ENCODE measurements at regions not wholly inside any gene's neighbourhood (a gene's known extent, or its start where the extent isn't known, plus 50 kb on each side); places are given as distances from the start of the nearest gene placed in this dataset.

DNA sequence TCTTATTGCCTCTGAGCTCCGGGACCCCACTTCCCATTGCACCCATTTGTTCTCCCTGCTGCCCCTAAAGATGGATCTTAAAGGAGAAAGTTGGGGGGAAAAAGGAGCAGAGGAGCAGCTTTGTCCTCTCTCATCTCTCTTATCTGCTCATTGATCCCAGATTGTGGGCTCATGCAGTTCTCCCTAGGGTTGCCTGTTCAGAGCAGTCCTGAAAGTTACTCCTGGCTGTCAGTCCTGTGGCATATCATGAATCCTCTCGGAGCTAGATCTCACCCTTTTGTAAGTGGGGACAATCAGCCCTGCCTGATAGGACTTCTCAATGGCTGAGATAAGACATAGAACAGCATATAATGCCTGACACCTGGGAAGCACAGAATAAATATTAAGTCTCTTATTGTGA is 440.3 kb downstream of the IRS2 start:
- CTCF ChIA-PET = interaction anchor here (1.1 kb wide), 1 partner anchor 71 kb away, joined by 3 read pairs; no protein-coding TSS in a partner anchor
- peak overlapping the region; percentile 36 for H2AK5ac ChIP-seq (ENCODE audit: low read depth, low read length)

More for the DNA sequence above, 440.3 kb downstream of the IRS2 start:
- Histone ChIP-seq H3K27ac (ENCODE audit: insufficient read depth, low read length) (no peak overlapping the region), H4K8ac (ENCODE audit: low read depth in 2 of 2, low read length in 2 of 2) (peak overlapping the region; percentile 7 to 22; a peak in 2 of 4 replicates), H3K27me3 (ENCODE audit: control insufficient read depth, insufficient read depth, low read length) (no peaks in the 10 kb centered on the region), H3K9me3 (ENCODE audit: control insufficient read depth, insufficient read depth, low read length) (no peaks in the 10 kb centered on the region), H3K79me1 (ENCODE audit: low read depth in 1 of 2, low read length in 2 of 2) (no peaks in the 10 kb centered on the region), H3K23ac (ENCODE audit: low read depth, low read length) (no peak overlapping the region), H3K9me1 (ENCODE audit: insufficient read depth, low read length) (peaks cover 11% of the 10 kb centered on the region), H4K91ac (ENCODE audit: insufficient read depth, low read depth, low read length) (peak overlapping the region; percentile 71), H2AFZ (replicated peaks; ENCODE audit: low read length, poor library complexity) (peak overlapping the region; percentile 48), H3K4me2 (ENCODE audit: low read depth, low read length) (no peak overlapping the region), H3K4me3 (ENCODE audit: insufficient read depth, low read depth, low read length) (no peak overlapping the region), H2BK15ac (ENCODE audit: low read depth, low read length) (peak overlapping the region; percentile 58), H2BK5ac (ENCODE audit: low read depth, low read length, poor library complexity, severe bottlenecking) (peak overlapping the region; percentile 9), H2AK9ac (replicated peaks; ENCODE audit: low read depth, low read length, poor library complexity) (no peak overlapping the region), H3K4ac (ENCODE audit: low read depth, low read length) (peak overlapping the region; percentile 92), H3K14ac (replicated peaks; ENCODE audit: low read depth, low read length) (0 out of 2 replicates have a peak overlapping the region, but pooled peaks have one; percentile 27), H2BK120ac (ENCODE audit: low read depth, low read length) (peak overlapping the region; percentile 97), H3K18ac (ENCODE audit: low read depth, low read length) (peak overlapping the region; percentile 57; the same call in 1 of the 2 replicates), H2BK20ac (ENCODE audit: low read depth, low read length) (peak overlapping the region; percentile 91), H3K4me1 (ENCODE audit: control insufficient read depth, insufficient read depth, low read length) (peaks cover 13% of the 10 kb centered on the region), H3K9ac (ENCODE audit: low read depth, low read length) (no peak overlapping the region), H3K56ac (ENCODE audit: extremely low read depth, insufficient read depth, low read length) (no peak overlapping the region), H4K5ac (ENCODE audit: low read depth, low read length) (no peak overlapping the region), H3K36me3 (ENCODE audit: control insufficient read depth, insufficient read depth, low read length) (no peaks in the 10 kb centered on the region), H4K20me1 (ENCODE audit: insufficient read depth, low read length) (no peaks in the 10 kb centered on the region)
- intact Hi-C loops (cut with micrococcal nuclease) = loop anchor here (10.0 kb wide), 1 partner anchor 769 kb away; no protein-coding TSS in a partner anchor
- POLR2A ChIA-PET (ENCODE audit: unreplicated experiment) = no interaction called here
- no peak for TF ChIP-seq CEBPB (IDR thresholded peaks at IDR 0.05; ENCODE audit: low read depth, low read length)
- TF ChIP-seq, protein P1, sequence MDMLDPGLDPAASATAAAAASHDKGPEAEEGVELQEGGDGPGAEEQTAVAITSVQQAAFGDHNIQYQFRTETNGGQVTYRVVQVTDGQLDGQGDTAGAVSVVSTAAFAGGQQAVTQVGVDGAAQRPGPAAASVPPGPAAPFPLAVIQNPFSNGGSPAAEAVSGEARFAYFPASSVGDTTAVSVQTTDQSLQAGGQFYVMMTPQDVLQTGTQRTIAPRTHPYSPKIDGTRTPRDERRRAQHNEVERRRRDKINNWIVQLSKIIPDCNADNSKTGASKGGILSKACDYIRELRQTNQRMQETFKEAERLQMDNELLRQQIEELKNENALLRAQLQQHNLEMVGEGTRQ (IDR thresholded peaks at IDR 0.05; ENCODE audit: low read depth, low read length) = no peak
- no peak for TF ChIP-seq FOS (IDR thresholded peaks at IDR 0.05; ENCODE audit: low read depth, low read length)
- TF ChIP-seq RAD21 (IDR thresholded peaks at IDR 0.05; ENCODE audit: low read length) = no peak
- TF ChIP-seq BHLHE40 (IDR thresholded peaks at IDR 0.05; ENCODE audit: low read depth, low read length) = no peak
- no peak for TF ChIP-seq CHD1 (IDR thresholded peaks at IDR 0.05; ENCODE audit: low read depth, low read length)
- no peak for TF ChIP-seq MXI1 (IDR thresholded peaks at IDR 0.05; ENCODE audit: borderline replicate concordance, low read depth, low read length)
- no peak for TF ChIP-seq POLR2A (IDR thresholded peaks at IDR 0.05; ENCODE audit: low read depth, low read length)
- TF ChIP-seq, protein P2, sequence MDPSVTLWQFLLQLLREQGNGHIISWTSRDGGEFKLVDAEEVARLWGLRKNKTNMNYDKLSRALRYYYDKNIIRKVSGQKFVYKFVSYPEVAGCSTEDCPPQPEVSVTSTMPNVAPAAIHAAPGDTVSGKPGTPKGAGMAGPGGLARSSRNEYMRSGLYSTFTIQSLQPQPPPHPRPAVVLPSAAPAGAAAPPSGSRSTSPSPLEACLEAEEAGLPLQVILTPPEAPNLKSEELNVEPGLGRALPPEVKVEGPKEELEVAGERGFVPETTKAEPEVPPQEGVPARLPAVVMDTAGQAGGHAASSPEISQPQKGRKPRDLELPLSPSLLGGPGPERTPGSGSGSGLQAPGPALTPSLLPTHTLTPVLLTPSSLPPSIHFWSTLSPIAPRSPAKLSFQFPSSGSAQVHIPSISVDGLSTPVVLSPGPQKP (IDR thresholded peaks at IDR 0.05; ENCODE audit: borderline replicate concordance, low read depth, low read length) = no peak
- in situ Hi-C loops (cut with MboI; ENCODE audit: low sequenced_read_pairs) = no loop called here
- DNase-seq = no peak
- BruUV-seq (replicated peaks) = no TSS peak
- dilution Hi-C loops (cut with HindIII; ENCODE audit: low sequenced_read_pairs, unreplicated experiment) = no loop called here
- ATAC-seq (ENCODE audit: low read depth) = no peak
- WGBS, 2 experiments (ENCODE audit: extremely low coverage in 2 of 2, insufficient read length in 1 of 2) = 100% methylated on average over 1 of the region's 2 CpGs; no CpG with 5 or more reads in 1 of the 2 experiments

Data from IMR-90 (cell line).